GM23338 (cell line): ENCODE measurements at regions not wholly inside any gene's neighbourhood (a gene's known extent, or its start where the extent isn't known, plus 50 kb on each side); places are given as distances from the start of the nearest gene placed in this dataset.

Experiments
- EZH2 ChIP-seq: fragments of 200-600 bp; sonication (generic); IDR thresholded peaks from one replicate; pipeline ENCODE4 v1.8.0; 2017; ENCODE audit warnings: antibody characterized with exemption, mild to moderate bottlenecking, low read depth; ENCODE audit not compliant: unreplicated experiment
- ZNF331 ChIP-seq: fragments of 250-450 bp; sonication (Bioruptor Pico); IDR thresholded peaks from 2 replicates; pipeline ENCODE4 v1.5.0; 2020; ENCODE audit warnings: low read depth, mild to moderate bottlenecking, moderate library complexity
- TF ChIP-seq, protein P1 (sequence below): IDR thresholded peaks from one replicate; pipeline ENCODE4 v1.6.1; 2018; ENCODE audit warnings: antibody characterized with exemption; ENCODE audit not compliant: unreplicated experiment

DNA sequence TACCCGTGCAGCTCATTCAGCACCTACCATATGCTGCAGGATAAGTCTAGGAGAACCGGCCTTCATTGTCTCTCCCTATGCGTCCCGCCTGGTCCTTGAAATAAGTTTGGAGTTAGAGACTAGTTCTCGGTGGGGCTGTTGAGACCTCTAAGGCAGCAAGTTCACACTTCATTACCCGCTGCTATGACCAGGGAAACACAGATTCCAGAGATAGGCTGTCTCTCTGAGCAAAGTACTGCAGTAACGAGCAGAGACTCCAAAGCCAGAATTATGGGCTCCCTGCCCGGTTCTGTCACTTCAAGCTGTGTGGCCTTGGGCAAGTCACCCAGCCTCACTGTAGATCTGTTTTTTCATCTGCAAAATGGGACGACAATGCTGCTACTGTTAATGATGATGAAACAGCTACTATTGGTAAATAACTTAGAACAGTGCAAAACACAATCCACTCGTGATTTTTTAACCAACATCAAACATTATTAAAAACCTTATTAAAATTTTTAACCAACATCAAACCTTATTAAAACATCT, 184.1 kb downstream of the USP12 start:
- TF ChIP-seq, protein P1, sequence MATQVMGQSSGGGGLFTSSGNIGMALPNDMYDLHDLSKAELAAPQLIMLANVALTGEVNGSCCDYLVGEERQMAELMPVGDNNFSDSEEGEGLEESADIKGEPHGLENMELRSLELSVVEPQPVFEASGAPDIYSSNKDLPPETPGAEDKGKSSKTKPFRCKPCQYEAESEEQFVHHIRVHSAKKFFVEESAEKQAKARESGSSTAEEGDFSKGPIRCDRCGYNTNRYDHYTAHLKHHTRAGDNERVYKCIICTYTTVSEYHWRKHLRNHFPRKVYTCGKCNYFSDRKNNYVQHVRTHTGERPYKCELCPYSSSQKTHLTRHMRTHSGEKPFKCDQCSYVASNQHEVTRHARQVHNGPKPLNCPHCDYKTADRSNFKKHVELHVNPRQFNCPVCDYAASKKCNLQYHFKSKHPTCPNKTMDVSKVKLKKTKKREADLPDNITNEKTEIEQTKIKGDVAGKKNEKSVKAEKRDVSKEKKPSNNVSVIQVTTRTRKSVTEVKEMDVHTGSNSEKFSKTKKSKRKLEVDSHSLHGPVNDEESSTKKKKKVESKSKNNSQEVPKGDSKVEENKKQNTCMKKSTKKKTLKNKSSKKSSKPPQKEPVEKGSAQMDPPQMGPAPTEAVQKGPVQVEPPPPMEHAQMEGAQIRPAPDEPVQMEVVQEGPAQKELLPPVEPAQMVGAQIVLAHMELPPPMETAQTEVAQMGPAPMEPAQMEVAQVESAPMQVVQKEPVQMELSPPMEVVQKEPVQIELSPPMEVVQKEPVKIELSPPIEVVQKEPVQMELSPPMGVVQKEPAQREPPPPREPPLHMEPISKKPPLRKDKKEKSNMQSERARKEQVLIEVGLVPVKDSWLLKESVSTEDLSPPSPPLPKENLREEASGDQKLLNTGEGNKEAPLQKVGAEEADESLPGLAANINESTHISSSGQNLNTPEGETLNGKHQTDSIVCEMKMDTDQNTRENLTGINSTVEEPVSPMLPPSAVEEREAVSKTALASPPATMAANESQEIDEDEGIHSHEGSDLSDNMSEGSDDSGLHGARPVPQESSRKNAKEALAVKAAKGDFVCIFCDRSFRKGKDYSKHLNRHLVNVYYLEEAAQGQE: no peak
- TF ChIP-seq EZH2 (no peak), ZNF331 (CRISPR knock-in tag) (no peak)
